OCI-LY7 (cell line): ENCODE measurements at regions not wholly inside any gene's neighbourhood (a gene's known extent, or its start where the extent isn't known, plus 50 kb on each side); places are given as distances from the start of the nearest gene placed in this dataset.

Experiments
- BruUV-seq: library from RNA; stranded (reverse); fragments of 400-500 nt; replicated peaks from 2 replicates; lab custom pipeline; 2021; lab: Mats Ljungman, UMichigan
- CTCF ChIA-PET: fragments of 300-600 bp; sonication (Branson Sonifier 250); formaldehyde crosslinking; loops from one replicate; lab custom pipeline; 2022; ENCODE audit warnings: antibody characterized with exemption; ENCODE audit not compliant: unreplicated experiment; lab: Charles Lee
- POLR2A ChIA-PET: fragments of 300-600 bp; sonication (Branson Sonifier 250); formaldehyde crosslinking; loops from one replicate; lab custom pipeline; 2022; ENCODE audit warnings: antibody characterized with exemption; lab: Charles Lee
- DNase-seq: peaks from one replicate; pipeline ENCODE4 v3.0.0-alpha.2; 2015; ENCODE audit warnings: low spot score
- H2AFZ ChIP-seq: fragments of 200-600 bp; sonication (generic), shearing (Covaris generic); 2 replicates; pipeline ENCODE4 v1.6.1; 2014; ENCODE audit warnings: mild to moderate bottlenecking, antibody characterized with exemption, low read length, moderate library complexity
- H3K27ac ChIP-seq: fragments of 200-600 bp; sonication (generic); 2 replicates; pipeline ENCODE4 v1.5.1; 2014; ENCODE audit warnings: mixed run types, low read depth, mild to moderate bottlenecking, moderate library complexity, low read length, inconsistent platforms; ENCODE audit not compliant: poor library complexity, severe bottlenecking
- H3K36me3 ChIP-seq: fragments of 200-600 bp; sonication (generic); 2 replicates; pipeline ENCODE4 v1.6.1; 2014; ENCODE audit warnings: mild to moderate bottlenecking, antibody characterized with exemption, low read length, moderate library complexity, mixed read lengths; ENCODE audit not compliant: insufficient read depth
- H3K4me1 ChIP-seq: fragments of 200-600 bp; sonication (generic); 2 replicates; pipeline ENCODE4 v1.5.1; 2014; ENCODE audit warnings: mild to moderate bottlenecking, low read length; ENCODE audit not compliant: insufficient read depth, poor library complexity, severe bottlenecking
- H3K4me2 ChIP-seq: fragments of 200-600 bp; sonication (generic); 2 replicates; pipeline ENCODE4 v1.6.1; 2014; ENCODE audit warnings: mild to moderate bottlenecking, low read length
- H3K4me3 ChIP-seq: fragments of 200-600 bp; sonication (generic); 2 replicates; pipeline ENCODE4 v1.5.1; 2014; ENCODE audit warnings: mild to moderate bottlenecking, low read depth, low read length; ENCODE audit not compliant: poor library complexity, severe bottlenecking
- H3K79me2 ChIP-seq: fragments of 200-600 bp; sonication (generic); 2 replicates; pipeline ENCODE4 v1.6.1; 2016; ENCODE audit warnings: low read depth, mild to moderate bottlenecking, low read length, moderate library complexity, mixed read lengths; ENCODE audit not compliant: insufficient read depth
- H3K9me2 ChIP-seq: fragments of 200-600 bp; sonication (generic); 2 replicates; pipeline ENCODE4 v1.6.1; 2016; ENCODE audit warnings: mild to moderate bottlenecking, low read length, mixed read lengths; ENCODE audit not compliant: insufficient read depth
- H3K9me3 ChIP-seq: fragments of 200-600 bp; sonication (generic); 2 replicates; pipeline ENCODE4 v1.6.1; 2014; ENCODE audit warnings: mild to moderate bottlenecking, mixed run types, low read length, mixed read lengths
- H4K20me1 ChIP-seq: fragments of 200-600 bp; sonication (generic); 2 replicates; pipeline ENCODE4 v1.6.1; 2014; ENCODE audit warnings: mild to moderate bottlenecking, antibody characterized with exemption, low read length, moderate library complexity, mixed read lengths; ENCODE audit not compliant: insufficient read depth
- CTCF ChIP-seq: fragments of 200-600 bp; sonication (generic); conservative IDR thresholded peaks from 2 replicates; pipeline ENCODE4 v1.5.1; 2014; ENCODE audit warnings: mild to moderate bottlenecking, antibody characterized with exemption, low read length, moderate library complexity, mixed read lengths
- EZH2phosphoT487 ChIP-seq: fragments of 200-600 bp; sonication (generic); IDR thresholded peaks from 2 replicates; pipeline ENCODE4 v1.6.1; 2018; ENCODE audit warnings: low read depth, borderline replicate concordance, mild to moderate bottlenecking, mixed run types, antibody characterized with exemption, low read length, moderate library complexity, mixed read lengths
- intact Hi-C: fragments of 100-400 bp; cut with micrococcal nuclease; formaldehyde crosslinking; loops from one replicate; pipeline ENCODE4 v1.10.0; 2022; ENCODE audit not compliant: unreplicated experiment

GRCh38 chr22:47570300-47570685 lies 807.8 kb downstream of the TBC1D22A start:
- Histone ChIP-seq H3K27ac (no peak overlapping the region), H2AFZ (no peak overlapping the region), H3K4me3 (no peak overlapping the region), H3K9me2 (no peaks in the 10 kb centered on the region), H4K20me1 (no peaks in the 10 kb centered on the region), H3K4me1 (no peaks in the 10 kb centered on the region), H3K79me2 (no peaks in the 10 kb centered on the region), H3K4me2 (no peak overlapping the region), H3K9me3 (no peaks in the 10 kb centered on the region), H3K36me3 (no peaks in the 10 kb centered on the region)
- CTCF ChIA-PET, result no interaction called here
- no TSS peak for BruUV-seq
- DNase-seq, result no peak
- POLR2A ChIA-PET, result no interaction called here
- intact Hi-C loops, result no loop called here
- TF ChIP-seq EZH2phosphoT487, result no peak
- no peak for TF ChIP-seq CTCF

GRCh38 chr22:47569389-47570299 lies 807.2 kb downstream of the TBC1D22A start:
- intact Hi-C loops, result no loop called here
- H4K20me1 ChIP-seq, result no peaks in the 10 kb centered on the region

More at GRCh38 chr22:47569389-47570299, 807.2 kb downstream of the TBC1D22A start:
- no peaks in the 10 kb centered on the region for H3K36me3 ChIP-seq
- H3K9me2 ChIP-seq, result no peaks in the 10 kb centered on the region
- TF ChIP-seq EZH2phosphoT487 (no peak), CTCF (no peak)
- no peak overlapping the region for H3K4me2 ChIP-seq
- no peak overlapping the region for H3K27ac ChIP-seq
- no peaks in the 10 kb centered on the region for H3K4me1 ChIP-seq
- BruUV-seq, result no TSS peak
- no peak overlapping the region for H2AFZ ChIP-seq
- no peak for DNase-seq
- CTCF ChIA-PET, result no interaction called here
- H3K79me2 ChIP-seq, result no peaks in the 10 kb centered on the region
- POLR2A ChIA-PET, result no interaction called here
- no peak overlapping the region for H3K4me3 ChIP-seq
- no peaks in the 10 kb centered on the region for H3K9me3 ChIP-seq
